ENCODE measurements at regions not wholly inside any gene's neighbourhood (a gene's known extent, or its start where the extent isn't known, plus 50 kb on each side); places are given as distances from the start of the nearest gene placed in this dataset.

- TF ChIP-seq CTCF (IDR thresholded peaks at IDR 0.05; ENCODE audit: low read length): no peak
- no peak for TF ChIP-seq EZH2 (optimal IDR thresholded peaks at IDR 0.05; ENCODE audit: low read depth, low read length)
Measured at GRCh38 chr1:75673399-75673798, 51.1 kb upstream of the ACADM start.
